CD4-positive, alpha-beta T cell treated with Interleukin-10 for 1 hour (primary cell): ENCODE measurements at regions not wholly inside any gene's neighbourhood (a gene's known extent, or its start where the extent isn't known, plus 50 kb on each side); places are given as distances from the start of the nearest gene placed in this dataset.

Experiments used
- DNase-seq: peaks from one replicate; pipeline ENCODE4 v3.0.0-alpha.2; 2020

- DNase-seq: no peak
Observed at GRCh38 chr11:80899381-80899780, 1458.6 kb upstream of the TENM4 start.

- no peak for DNase-seq
Observed at GRCh38 chr11:80898910-80899309, 1458.1 kb upstream of the TENM4 start.

DNA sequence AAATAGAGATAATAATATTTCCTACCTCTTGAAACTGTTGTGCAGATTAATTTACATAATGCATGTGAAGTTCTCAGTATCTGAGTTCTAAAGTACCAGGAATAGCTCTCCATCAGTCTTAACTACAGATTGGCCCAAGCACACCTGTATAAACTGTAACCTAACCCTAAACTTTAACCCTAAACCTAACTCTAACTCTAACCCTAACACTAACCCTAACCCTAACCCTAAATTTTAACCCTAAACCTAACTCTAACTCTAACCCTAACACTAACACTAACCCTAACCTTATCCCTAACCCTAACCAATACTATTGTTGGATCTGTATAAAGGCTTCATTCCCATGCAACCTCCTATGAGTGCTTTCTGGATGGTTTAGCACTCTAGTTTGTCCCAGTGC is 1445.9 kb upstream of the TENM4 start:
- no peak for DNase-seq

- no peak for DNase-seq
Observed at GRCh38 chr11:80873310-80873999, 1432.6 kb upstream of the TENM4 start.

DNA sequence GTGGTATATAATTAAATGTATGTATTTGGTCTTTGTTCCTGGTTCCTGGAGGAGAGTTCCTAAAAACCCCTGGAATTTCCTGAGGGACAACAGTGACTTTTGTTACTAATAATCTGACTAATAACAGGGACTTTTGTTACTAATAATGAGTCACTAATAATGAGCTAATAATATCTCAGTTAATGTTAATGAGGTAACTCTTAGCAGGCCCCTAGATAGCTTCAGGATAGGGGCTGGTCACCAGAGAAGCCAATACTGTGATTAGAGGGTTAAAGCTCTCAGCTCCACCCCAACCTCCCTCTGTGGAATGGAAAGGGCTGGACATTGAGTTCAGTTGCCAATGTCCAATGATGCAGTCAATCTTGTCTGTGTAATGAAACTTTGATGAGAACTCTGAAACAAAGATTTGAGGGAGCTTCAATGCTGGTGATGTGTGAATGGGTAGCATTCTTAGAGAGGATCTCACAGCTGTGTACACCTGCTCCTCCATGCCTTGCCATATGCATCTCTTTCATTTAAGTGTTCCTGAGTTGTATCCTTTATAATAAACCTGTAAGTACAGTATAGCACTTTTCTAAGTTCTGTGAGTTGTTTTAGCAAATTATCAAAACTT is 1431.4 kb upstream of the TENM4 start:
- DNase-seq: no peak

- no peak for DNase-seq
Observed at GRCh38 chr11:80868831-80869230, 1428.0 kb upstream of the TENM4 start.

DNA sequence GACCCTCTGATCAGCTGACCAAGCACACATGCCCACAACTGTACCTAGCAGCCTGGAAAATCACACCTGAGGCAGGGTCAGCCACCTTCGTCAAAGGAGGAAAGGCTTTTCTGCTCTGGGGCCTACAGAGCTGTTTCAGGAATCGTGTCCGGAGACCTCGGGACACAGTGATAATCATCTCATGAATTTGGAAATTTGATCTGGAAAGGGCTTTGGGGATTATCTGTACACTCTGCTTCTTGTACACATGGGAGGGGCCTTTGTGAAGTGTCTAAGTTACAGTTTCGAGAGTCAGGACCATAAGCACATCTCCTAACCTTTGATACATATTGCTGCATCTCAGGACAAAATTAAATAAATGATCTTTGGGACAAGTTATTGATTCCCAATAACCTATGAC is 1421.2 kb upstream of the TENM4 start:
- DNase-seq: no peak

DNA sequence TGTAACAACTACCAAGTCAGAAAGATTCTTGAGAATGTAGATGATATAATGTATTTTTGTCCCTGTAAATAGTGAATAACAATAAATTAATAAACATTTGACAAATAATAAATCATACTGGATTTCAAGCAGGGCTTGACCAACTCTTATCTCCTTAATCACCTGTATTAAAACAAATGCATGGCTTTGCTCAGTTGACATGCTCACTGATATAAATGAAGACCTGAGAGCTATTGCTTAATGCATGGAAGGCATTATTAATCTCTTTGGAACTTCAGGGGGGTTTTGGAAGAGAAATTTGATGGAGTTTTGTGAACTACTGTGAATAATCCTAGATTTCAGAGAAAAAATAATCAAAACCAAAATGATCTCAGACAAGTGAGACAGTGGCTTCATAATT is 1420.4 kb upstream of the TENM4 start:
- DNase-seq: no peak

GRCh38 chr11:80860632-80861031 is 1419.8 kb upstream of the TENM4 start:
- no peak for DNase-seq

- DNase-seq: no peak
Observed at GRCh38 chr11:80856066-80856465, 1415.2 kb upstream of the TENM4 start.

GRCh38 chr11:80855426-80855825 is 1414.6 kb upstream of the TENM4 start:
- no peak for DNase-seq

- no peak for DNase-seq
Observed at GRCh38 chr11:80849253-80849652, 1408.4 kb upstream of the TENM4 start.

- no peak for DNase-seq
Observed at GRCh38 chr11:80846979-80847378, 1406.1 kb upstream of the TENM4 start.

DNA sequence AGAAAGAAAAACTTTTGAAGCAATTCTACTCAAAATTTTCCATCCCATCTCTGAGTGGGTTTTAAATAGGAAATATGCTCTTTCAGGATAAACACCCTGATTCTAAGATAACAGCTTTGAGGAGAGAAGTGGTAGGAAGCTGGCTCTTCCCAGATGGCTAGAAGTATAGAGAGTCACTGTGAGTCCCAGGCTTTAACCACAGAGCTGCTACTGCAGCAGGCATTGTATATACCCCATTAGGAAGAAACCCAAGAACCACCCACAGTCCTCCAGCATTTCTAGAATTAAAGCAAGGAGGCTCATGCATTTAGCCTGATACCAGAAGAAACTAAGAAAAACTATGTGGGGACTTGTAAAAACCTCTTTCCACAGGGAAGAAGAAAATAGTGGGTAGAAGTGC is 1405.6 kb upstream of the TENM4 start:
- no peak for DNase-seq

DNA sequence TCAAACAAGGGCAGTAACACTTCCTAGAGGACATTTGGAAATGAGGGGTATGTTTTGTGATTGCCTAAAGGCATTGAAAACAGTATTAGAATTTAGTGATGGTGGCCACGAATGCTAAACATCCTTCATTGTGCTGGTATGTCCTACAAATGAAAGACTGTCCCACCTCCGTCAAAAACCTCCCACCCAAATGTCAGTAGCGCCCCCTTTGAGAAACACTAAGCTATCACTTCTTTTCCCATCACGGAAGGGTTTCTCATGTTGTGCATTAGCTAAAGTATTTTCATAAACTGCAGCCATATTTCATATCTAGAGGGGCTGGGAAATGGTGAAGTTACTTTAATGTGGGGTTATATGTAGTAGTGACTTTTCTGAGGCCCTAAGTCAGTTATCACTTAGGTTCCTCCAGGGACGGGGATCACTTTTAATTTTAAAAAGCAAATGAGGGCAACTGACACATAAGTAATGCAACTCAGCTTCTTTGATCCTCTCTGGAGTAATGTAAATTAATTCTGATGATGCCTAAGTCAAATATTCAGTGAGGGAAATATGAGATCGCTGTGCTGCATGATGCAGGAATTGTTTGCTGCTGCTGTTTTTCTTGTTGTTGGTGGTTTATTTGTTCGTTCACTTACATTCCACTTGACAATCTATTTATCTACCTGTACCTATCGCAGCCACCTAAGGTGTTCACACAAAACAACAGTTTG is 1403.4 kb upstream of the TENM4 start:
- no peak for DNase-seq

DNA sequence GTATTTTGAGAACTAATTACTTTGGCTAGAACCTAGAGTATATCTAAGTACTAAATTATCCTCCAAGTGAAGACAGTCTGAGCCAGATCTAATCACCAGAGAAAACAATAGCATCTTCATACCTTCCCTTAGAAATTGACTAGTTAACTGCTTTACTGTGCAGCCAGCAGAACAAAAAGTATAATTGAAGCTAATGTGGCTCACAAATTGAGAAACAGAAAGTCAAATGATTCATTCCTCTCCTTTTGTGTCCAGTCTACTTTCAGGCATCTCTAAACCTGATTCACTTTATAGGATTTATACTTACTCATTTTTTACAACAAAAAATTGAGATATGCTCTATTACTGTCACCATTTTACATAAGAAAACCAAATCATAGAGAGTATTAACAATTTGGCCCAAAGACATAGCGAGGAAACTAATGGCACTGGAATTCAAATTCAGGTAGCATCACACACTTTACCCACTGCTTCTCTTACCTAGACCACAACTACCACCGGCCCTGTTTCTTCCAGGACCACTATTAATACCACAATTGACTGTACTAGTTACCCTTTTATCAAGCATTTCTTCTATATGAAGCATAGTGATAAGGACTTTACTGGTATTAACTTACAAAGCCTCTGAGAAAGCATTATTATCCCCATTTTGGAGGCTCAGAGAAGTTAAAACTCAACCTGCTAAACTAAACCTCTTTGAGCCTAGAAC is 1402.6 kb upstream of the TENM4 start:
- DNase-seq: no peak

GRCh38 chr11:80842246-80842645 is 1401.4 kb upstream of the TENM4 start:
- DNase-seq: no peak

DNA sequence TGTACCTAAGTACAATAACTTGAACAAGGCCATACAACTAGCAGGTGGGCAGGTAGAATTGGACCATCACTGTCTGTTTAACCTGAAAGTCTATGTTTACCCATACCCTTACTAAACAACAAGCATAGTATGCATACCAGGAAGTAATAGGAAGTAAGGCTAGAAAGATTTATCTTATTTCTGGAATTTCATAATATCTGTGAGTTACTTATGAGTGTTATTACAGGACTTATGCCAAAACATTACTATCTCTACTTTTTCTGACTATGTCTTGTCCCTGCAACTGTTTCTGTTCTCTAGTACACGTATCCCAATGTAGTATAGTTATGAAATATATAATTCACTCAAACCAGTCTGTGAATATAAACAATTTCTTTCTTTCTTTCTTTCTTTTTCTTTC is 1400.8 kb upstream of the TENM4 start:
- DNase-seq: no peak

GRCh38 chr11:80838153-80838552 is 1397.3 kb upstream of the TENM4 start:
- no peak for DNase-seq

DNA sequence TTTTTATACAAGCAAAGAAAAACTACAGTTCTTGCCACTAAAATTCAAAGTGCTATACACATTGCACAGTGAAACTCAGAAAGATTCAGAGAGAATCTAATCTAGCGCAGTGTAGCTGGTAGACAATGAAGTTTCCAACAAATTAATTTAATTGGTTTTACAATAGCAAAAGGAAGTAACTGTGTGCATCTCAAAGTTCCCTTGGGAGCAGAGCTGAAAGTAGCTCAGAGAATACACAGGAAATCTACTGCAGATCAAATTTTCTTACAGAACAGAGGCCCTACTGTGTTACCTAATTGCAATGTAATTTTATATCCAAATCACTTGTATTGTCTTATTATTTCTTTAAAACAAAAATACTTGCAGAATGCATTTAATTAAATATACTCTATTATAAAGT is 1396.2 kb upstream of the TENM4 start:
- DNase-seq: no peak

DNA sequence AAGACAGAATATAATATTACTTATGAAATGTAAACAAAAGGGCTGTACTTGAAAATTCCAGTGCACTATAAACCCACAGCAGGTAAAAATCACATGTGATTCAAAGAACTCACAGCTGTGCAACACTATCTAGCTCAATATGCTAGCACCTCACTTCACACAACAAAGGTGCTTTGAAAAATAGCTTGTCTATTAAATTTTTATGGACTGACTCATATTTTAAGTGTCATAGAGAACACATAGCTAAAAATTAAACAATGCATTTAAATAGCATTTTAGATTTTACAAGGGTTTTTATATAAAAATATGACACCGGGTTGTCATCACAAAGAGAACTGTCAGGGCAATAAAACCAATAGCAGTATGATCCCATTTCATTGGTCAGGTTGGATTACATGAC is 1390.5 kb upstream of the TENM4 start:
- DNase-seq: no peak

DNA sequence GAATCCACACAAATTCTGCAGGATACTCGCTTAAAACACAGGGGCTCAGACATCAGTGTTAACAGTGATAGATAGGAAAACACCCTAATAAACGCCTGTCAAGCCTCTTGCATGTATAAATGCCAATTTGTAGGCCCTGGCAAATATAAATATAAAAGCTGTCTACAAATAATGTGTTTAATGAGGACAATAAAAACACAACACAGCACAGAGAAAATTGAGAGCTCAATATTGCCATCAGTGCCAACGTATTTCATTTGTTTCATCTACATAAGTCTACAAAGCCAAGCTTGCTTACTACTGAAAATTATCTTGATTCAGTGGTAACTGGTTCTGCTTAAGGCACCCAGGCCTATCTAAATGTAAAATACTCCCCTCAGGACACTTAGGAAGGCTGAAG is 1387.0 kb upstream of the TENM4 start:
- no peak for DNase-seq

- no peak for DNase-seq
Observed at GRCh38 chr11:80826808-80827207, 1386.0 kb upstream of the TENM4 start.

DNA sequence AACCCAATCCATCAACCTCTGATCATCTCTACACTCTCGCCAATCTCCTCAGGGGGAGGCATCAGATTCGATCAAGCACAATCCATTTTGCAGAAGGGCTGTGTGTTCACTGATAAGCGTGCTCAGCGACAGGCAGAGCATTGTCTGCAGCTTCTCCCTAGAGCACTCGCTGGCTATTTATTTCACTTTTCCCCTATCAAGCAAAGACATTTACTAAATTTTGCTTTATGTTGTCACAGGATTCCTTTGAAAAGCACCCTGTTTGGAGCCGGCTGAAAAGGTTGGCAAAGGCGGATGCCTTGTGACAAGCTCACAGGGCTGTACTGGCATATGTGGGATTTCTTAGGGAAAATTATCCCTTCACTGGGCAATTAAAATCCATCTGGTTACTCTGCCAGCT is 1381.5 kb upstream of the TENM4 start:
- DNase-seq: no peak
